SK-N-SH (cell line): ENCODE measurements at regions not wholly inside any gene's neighbourhood (a gene's known extent, or its start where the extent isn't known, plus 50 kb on each side); places are given as distances from the start of the nearest gene placed in this dataset.

ENCODE experiments used
- CTCF ChIA-PET: fragments of 300-600, 350-600 bp; formaldehyde crosslinking; extraction: SDS; loops from one replicate; lab custom pipeline; 2021; lab: Yijun Ruan, JAX
- POLR2A ChIA-PET: fragments of 350-600 bp; sonication (Branson Sonifier 250); formaldehyde crosslinking; extraction: SDS; loops from one replicate; lab custom pipeline; 2020; ENCODE audit warnings: antibody characterized with exemption, inconsistent platforms; lab: Yijun Ruan, JAX
- DNase-seq: peaks from one replicate; pipeline ENCODE4 v3.0.0; 2012
- H2AFZ ChIP-seq: fragments of 200-600 bp; sonication (generic); 2 replicates; pipeline ENCODE4 v1.8.1; 2016; ENCODE audit warnings: antibody characterized with exemption, mild to moderate bottlenecking, low read depth
- H3F3A ChIP-seq: fragments of 200-600 bp; sonication (generic); replicated peaks from 2 replicates; pipeline ENCODE3; 2016; ENCODE audit warnings: antibody characterized with exemption, mild to moderate bottlenecking; ENCODE audit not compliant: insufficient read depth
- H3K27ac ChIP-seq, 2 experiments: fragments of 200-500 bp in 1 of 2; fragments of 200-600 bp in 1 of 2; sonication (Bioruptor generic) in 1 of 2; sonication (generic), shearing (Covaris generic) in 1 of 2; 2 replicates each; pipeline versions ENCODE4 v1.5.1 to v1.6.1; 2014 to 2016; ENCODE audit warnings: low read depth in 2 of 2, inconsistent platforms in 1 of 2, low read length in 1 of 2, mild to moderate bottlenecking in 1 of 2, mixed read lengths in 1 of 2
- H3K27me3 ChIP-seq: fragments of 200-600 bp; sonication (generic), shearing (Covaris generic); 2 replicates; pipeline ENCODE4 v1.6.1; 2016; ENCODE audit warnings: mixed run types; ENCODE audit not compliant: insufficient read depth
- H3K36me3 ChIP-seq, 2 experiments: fragments of 200-500 bp in 1 of 2; fragments of 200-600 bp in 1 of 2; sonication (Bioruptor generic) in 1 of 2; sonication (generic) in 1 of 2; replicated peaks in 1 of 2; 2 replicates each; pipeline versions ENCODE3 to v1.5.1; 2014 to 2016; ENCODE audit warnings: low read length in 1 of 2, mild to moderate bottlenecking in 1 of 2; ENCODE audit not compliant: insufficient read depth in 2 of 2, control insufficient read depth in 1 of 2
- H3K4me1 ChIP-seq, 2 experiments: fragments of 200-500 bp in 1 of 2; fragments of 200-600 bp in 1 of 2; sonication (Bioruptor generic) in 1 of 2; sonication (generic), shearing (Covaris generic) in 1 of 2; 2 replicates each; pipeline versions ENCODE4 v1.5.1 to v1.6.1; 2014 to 2016; ENCODE audit warnings: low read depth in 1 of 2, low read length in 1 of 2, mixed run types in 1 of 2; ENCODE audit not compliant: insufficient read depth in 2 of 2, control insufficient read depth in 1 of 2
- H3K4me2 ChIP-seq: fragments of 200-600 bp; sonication (generic), shearing (Covaris generic); 2 replicates; pipeline ENCODE4 v1.6.1; 2017; ENCODE audit warnings: mixed run types
- H3K4me3 ChIP-seq, 2 experiments: fragments of 200-500 bp in 1 of 2; fragments of 200-600 bp in 1 of 2; sonication (Bioruptor generic) in 1 of 2; sonication (generic), shearing (Covaris generic) in 1 of 2; 2 replicates each; pipeline versions ENCODE4 v1.5.1 to v1.8.1; 2014 to 2016; ENCODE audit warnings: low read depth in 2 of 2, inconsistent platforms in 1 of 2, low read length in 1 of 2, mild to moderate bottlenecking in 1 of 2, mixed read lengths in 1 of 2, moderate library complexity in 1 of 2
- H3K79me2 ChIP-seq: fragments of 200-600 bp; sonication (generic); 2 replicates; pipeline ENCODE4 v1.8.1; 2017; ENCODE audit warnings: mild to moderate bottlenecking; ENCODE audit not compliant: insufficient read depth
- H3K9ac ChIP-seq: fragments of 200-600 bp; sonication (generic); 2 replicates; pipeline ENCODE4 v1.6.1; 2017; ENCODE audit warnings: mixed run types
- H3K9me2 ChIP-seq: fragments of 200-600 bp; sonication (generic); 2 replicates; pipeline ENCODE4 v1.6.1; 2017; ENCODE audit warnings: mixed run types
- H3K9me3 ChIP-seq: fragments of 200-600 bp; sonication (generic); 2 replicates; pipeline ENCODE4 v1.6.1; 2017; ENCODE audit warnings: mixed run types, mild to moderate bottlenecking, moderate library complexity
- H4K20me1 ChIP-seq: fragments of 200-600 bp; sonication (generic); 2 replicates; pipeline ENCODE4 v1.6.1; 2017; ENCODE audit warnings: mild to moderate bottlenecking, mixed run types; ENCODE audit not compliant: insufficient read depth
- CTCF ChIP-seq: fragments of 200-600 bp; sonication (generic); IDR thresholded peaks from 2 replicates; pipeline ENCODE4 v1.6.1; 2017; ENCODE audit warnings: antibody characterized with exemption, mild to moderate bottlenecking, moderate library complexity
- GATA2 ChIP-seq: sonication (generic); formaldehyde crosslinking; IDR thresholded peaks from 2 replicates; pipeline ENCODE4 v1.5.0; 2020; ENCODE audit warnings: mild to moderate bottlenecking, missing genetic modification reagents
- IRF3 ChIP-seq: fragments of 150-350 bp; IDR thresholded peaks from 2 replicates; pipeline ENCODE4 v1.6.1; 2016; ENCODE audit warnings: mild to moderate bottlenecking, low read depth, low read length
- MAX ChIP-seq: IDR thresholded peaks from 2 replicates; pipeline ENCODE4 v1.4.0; 2012; ENCODE audit warnings: low read depth
- NRF1 ChIP-seq: IDR thresholded peaks from 2 replicates; pipeline ENCODE4 v1.6.1; 2012; ENCODE audit warnings: low read depth, mild to moderate bottlenecking, low read length
- PBX3 ChIP-seq: IDR thresholded peaks from 2 replicates; pipeline ENCODE4; 2012
- RFX5 ChIP-seq: IDR thresholded peaks from 2 replicates; pipeline ENCODE4 v1.6.1; 2012; ENCODE audit warnings: mild to moderate bottlenecking, improper control_type of control experiment, low read length
- TCF12 ChIP-seq: IDR thresholded peaks from 2 replicates; pipeline ENCODE4 v1.4.0; 2012
- TEAD4 ChIP-seq: IDR thresholded peaks from 2 replicates; pipeline ENCODE4 v1.4.0; 2012; ENCODE audit warnings: mild to moderate bottlenecking, borderline replicate concordance; ENCODE audit not compliant: insufficient read depth
- USF1 ChIP-seq: IDR thresholded peaks from 2 replicates; pipeline ENCODE4 v1.4.0; 2012; ENCODE audit warnings: low read depth, borderline replicate concordance
- USF2 ChIP-seq: fragments of 150-350 bp; IDR thresholded peaks from 2 replicates; pipeline ENCODE4 v1.6.1; 2017; ENCODE audit warnings: antibody characterized with exemption, low read length, low read depth, borderline replicate concordance
- WGBS: methylation state at CpG from one replicate; pipeline ENCODE4 v1.1.6; 2017; ENCODE audit warnings: low lambda C conversion rate; 5-methylcytosine and 5-hydroxymethylcytosine counted together

- Histone ChIP-seq H3K27ac (no peak overlapping the region), H3K4me3 (no peak overlapping the region), H3K79me2 (no peaks in the 10 kb centered on the region), H3K27me3 (no peaks in the 10 kb centered on the region), H3K9ac (no peak overlapping the region), H3K36me3 (no peaks in the 10 kb centered on the region), H3K4me2 (no peak overlapping the region), H3F3A (no peaks in the 10 kb centered on the region), H2AFZ (no peak overlapping the region), H3K9me3 (no peaks in the 10 kb centered on the region), H3K4me1 (no peaks in the 10 kb centered on the region), H4K20me1 (no peaks in the 10 kb centered on the region), H3K9me2 (no peaks in the 10 kb centered on the region)
- WGBS = 12% methylated on average over 1 of the region's 1 CpG
- DNase-seq = no peak
- ChIA-PET POLR2A (no interaction called here), CTCF (interaction anchor here (0.8 to 1.4 kb wide), 2 partner anchors 12 to 149 kb away, joined by 3 to 4 read pairs; no protein-coding TSS in a partner anchor)
- peak; percentile 28; the same call in 1 of the 2 replicates for TF ChIP-seq PBX3
- TF ChIP-seq IRF3 = no peak
- TF ChIP-seq MAX = no peak
- peak; percentile 47; the same call in 1 of the 2 replicates for TF ChIP-seq TCF12
- TF ChIP-seq CTCF = peak; percentile 47
Observed at GRCh38 chr12:74903522-74903921, 306.1 kb downstream of the KCNC2 start.

GRCh38 chr12:74906224-74906623 is 303.4 kb downstream of the KCNC2 start:
- WGBS = 43% methylated on average over 5 of the region's 5 CpGs
- Histone ChIP-seq H3K9ac (no peak overlapping the region), H2AFZ (no peak overlapping the region), H3K4me2 (no peak overlapping the region), H3K27ac (no peak overlapping the region), H3K9me2 (no peaks in the 10 kb centered on the region), H3K9me3 (no peaks in the 10 kb centered on the region), H3K4me1 (no peaks in the 10 kb centered on the region), H3K79me2 (no peaks in the 10 kb centered on the region), H3K4me3 (no peak overlapping the region), H3K36me3 (no peaks in the 10 kb centered on the region), H3K27me3 (no peaks in the 10 kb centered on the region), H3F3A (no peaks in the 10 kb centered on the region), H4K20me1 (no peaks in the 10 kb centered on the region)
- POLR2A ChIA-PET = no interaction called here
- TF ChIP-seq USF2 (no peak), CTCF (peak; percentile 41; the same call in 1 of the 2 replicates), USF1 (no peak), MAX (no peak), RFX5 (no peak), TEAD4 (no peak), NRF1 (no peak), GATA2 (CRISPR knock-in tag) (no peak)
- DNase-seq = no peak
- CTCF ChIA-PET = interaction anchor here (1.2 kb wide), 2 partner anchors 11 to 24 kb away, joined by 3 to 4 read pairs; no protein-coding TSS in a partner anchor
